IMR-90 (cell line): ENCODE measurements at regions not wholly inside any gene's neighbourhood (a gene's known extent, or its start where the extent isn't known, plus 50 kb on each side); places are given as distances from the start of the nearest gene placed in this dataset.

Source experiments
- ATAC-seq: fragments of 200-7000 bp; cut with Tn5 transposase; 2 replicates; pipeline ENCODE4 v1.9.1; 2020; ENCODE audit warnings: low read depth, mild to moderate bottlenecking, moderate library complexity
- BruUV-seq: library from RNA; stranded (reverse); fragments of 400-500 nt; replicated peaks from 2 replicates; lab custom pipeline; 2021; lab: Mats Ljungman, UMichigan
- CTCF ChIA-PET: fragments of 300-600 bp; formaldehyde crosslinking; extraction: SDS; loops from one replicate; lab custom pipeline; 2021; ENCODE audit warnings: antibody characterized with exemption; lab: Yijun Ruan, JAX
- POLR2A ChIA-PET: fragments of 300-600 bp; sonication (Branson Sonifier 250); formaldehyde crosslinking; loops from one replicate; lab custom pipeline; 2022; ENCODE audit warnings: antibody characterized with exemption; ENCODE audit not compliant: unreplicated experiment; lab: Charles Lee
- DNase-seq: peaks from one replicate; pipeline ENCODE4 v3.0.0; 2013
- H2AFZ ChIP-seq: replicated peaks from 2 replicates; pipeline ENCODE3; 2013; ENCODE audit warnings: low read length, mild to moderate bottlenecking; ENCODE audit not compliant: poor library complexity
- H2AK5ac ChIP-seq: 2 replicates; pipeline ENCODE4 v1.6.1; 2013; ENCODE audit warnings: low read depth, low read length, inconsistent platforms
- H2AK9ac ChIP-seq: replicated peaks from 2 replicates; pipeline ENCODE3; 2013; ENCODE audit warnings: mild to moderate bottlenecking, low read depth, low read length, moderate library complexity; ENCODE audit not compliant: poor library complexity
- H2BK120ac ChIP-seq: 2 replicates; pipeline ENCODE4 v1.6.1; 2013; ENCODE audit warnings: low read depth, low read length, inconsistent platforms
- H2BK15ac ChIP-seq: 3 replicates; pipeline ENCODE4 v1.6.1; 2013; ENCODE audit warnings: low read depth, low read length, inconsistent platforms
- H2BK20ac ChIP-seq: 2 replicates; pipeline ENCODE4 v1.6.1; 2013; ENCODE audit warnings: low read depth, mild to moderate bottlenecking, inconsistent platforms, low read length, moderate library complexity
- H2BK5ac ChIP-seq: 2 replicates; pipeline ENCODE4 v1.6.1; 2013; ENCODE audit warnings: mild to moderate bottlenecking, low read depth, low read length, inconsistent platforms; ENCODE audit not compliant: poor library complexity, severe bottlenecking
- H3K14ac ChIP-seq: replicated peaks from 2 replicates; pipeline ENCODE4 v1.6.1; 2013; ENCODE audit warnings: low read depth, low read length, inconsistent platforms
- H3K18ac ChIP-seq: 2 replicates; pipeline ENCODE4 v1.6.1; 2013; ENCODE audit warnings: low read depth, low read length, control low read depth
- H3K23ac ChIP-seq: 2 replicates; pipeline ENCODE4 v1.6.1; 2013; ENCODE audit warnings: low read depth, low read length, inconsistent platforms
- H3K27ac ChIP-seq: 2 replicates; pipeline ENCODE4 v1.5.1; 2013; ENCODE audit warnings: mild to moderate bottlenecking, control low read depth, low read length; ENCODE audit not compliant: insufficient read depth
- H3K27me3 ChIP-seq: 2 replicates; pipeline ENCODE4 v1.6.1; 2013; ENCODE audit warnings: low read length; ENCODE audit not compliant: control insufficient read depth, insufficient read depth
- H3K36me3 ChIP-seq: 2 replicates; pipeline ENCODE4 v1.6.1; 2013; ENCODE audit warnings: low read length, mixed read lengths; ENCODE audit not compliant: control insufficient read depth, insufficient read depth
- H3K4ac ChIP-seq: 2 replicates; pipeline ENCODE4 v1.6.1; 2013; ENCODE audit warnings: low read depth, low read length, inconsistent platforms
- H3K4me1 ChIP-seq: 2 replicates; pipeline ENCODE4 v1.6.1; 2013; ENCODE audit warnings: low read length, mixed read lengths; ENCODE audit not compliant: control insufficient read depth, insufficient read depth
- H3K4me2 ChIP-seq: 2 replicates; pipeline ENCODE4 v1.6.1; 2013; ENCODE audit warnings: low read depth, mild to moderate bottlenecking, control low read depth, low read length, moderate library complexity
- H3K4me3 ChIP-seq: 2 replicates; pipeline ENCODE4 v1.5.1; 2013; ENCODE audit warnings: low read depth, mild to moderate bottlenecking, control low read depth, low read length, moderate library complexity; ENCODE audit not compliant: insufficient read depth
- H3K56ac ChIP-seq: 2 replicates; pipeline ENCODE4 v1.6.1; 2013; ENCODE audit warnings: low read length, inconsistent platforms; ENCODE audit not compliant: insufficient read depth; ENCODE audit errors: extremely low read depth
- H3K79me1 ChIP-seq, 2 experiments: 2 replicates each; pipeline ENCODE4 v1.6.1; 2013; ENCODE audit warnings: low read length in 2 of 2, inconsistent platforms in 1 of 2, low read depth in 1 of 2
- H3K9ac ChIP-seq: 2 replicates; pipeline ENCODE4 v1.6.1; 2013; ENCODE audit warnings: low read depth, low read length, control low read depth
- H3K9me1 ChIP-seq: 2 replicates; pipeline ENCODE4 v1.6.1; 2013; ENCODE audit warnings: low read length, inconsistent platforms; ENCODE audit not compliant: insufficient read depth
- H3K9me3 ChIP-seq: 2 replicates; pipeline ENCODE4 v1.6.1; 2013; ENCODE audit warnings: low read length; ENCODE audit not compliant: control insufficient read depth, insufficient read depth
- H4K20me1 ChIP-seq: 2 replicates; pipeline ENCODE4 v1.6.1; 2013; ENCODE audit warnings: low read length, inconsistent platforms; ENCODE audit not compliant: insufficient read depth
- H4K5ac ChIP-seq: 2 replicates; pipeline ENCODE4 v1.6.1; 2013; ENCODE audit warnings: mild to moderate bottlenecking, low read depth, low read length, control low read depth
- H4K8ac ChIP-seq, 2 experiments: 2 replicates each; pipeline ENCODE4 v1.6.1; 2013; ENCODE audit warnings: low read depth in 2 of 2, low read length in 2 of 2, control low read depth in 1 of 2, inconsistent platforms in 1 of 2
- H4K91ac ChIP-seq: 2 replicates; pipeline ENCODE4 v1.6.1; 2013; ENCODE audit warnings: low read depth, low read length, inconsistent platforms; ENCODE audit not compliant: insufficient read depth
- BHLHE40 ChIP-seq: fragments of 150-350 bp; IDR thresholded peaks from 2 replicates; pipeline ENCODE4 v1.6.1; 2016; ENCODE audit warnings: mild to moderate bottlenecking, low read depth, low read length
- CEBPB ChIP-seq: IDR thresholded peaks from 2 replicates; pipeline ENCODE4 v1.6.1; 2012; ENCODE audit warnings: low read depth, low read length, improper control_type of control experiment
- FOS ChIP-seq: fragments of 150-350 bp; IDR thresholded peaks from 2 replicates; pipeline ENCODE4 v1.6.1; 2016; ENCODE audit warnings: low read depth, low read length
- MAFK ChIP-seq: IDR thresholded peaks from 2 replicates; pipeline ENCODE4 v1.6.1; 2012; ENCODE audit warnings: low read depth, low read length, improper control_type of control experiment
- MAZ ChIP-seq: IDR thresholded peaks from 2 replicates; pipeline ENCODE4 v1.6.1; 2012; ENCODE audit warnings: low read depth, mild to moderate bottlenecking, low read length, improper control_type of control experiment, moderate library complexity, borderline replicate concordance
- MXI1 ChIP-seq: IDR thresholded peaks from 2 replicates; pipeline ENCODE4 v1.6.1; 2012; ENCODE audit warnings: low read depth, mild to moderate bottlenecking, low read length, moderate library complexity, borderline replicate concordance
- NFE2L2 ChIP-seq: fragments of 150-350 bp; IDR thresholded peaks from 2 replicates; pipeline ENCODE4 v1.6.1; 2016; ENCODE audit warnings: low read depth, mild to moderate bottlenecking, low read length
- POLR2A ChIP-seq: IDR thresholded peaks from 2 replicates; pipeline ENCODE4 v1.6.1; 2012; ENCODE audit warnings: mild to moderate bottlenecking, low read depth, low read length
- RAD21 ChIP-seq: IDR thresholded peaks from 2 replicates; pipeline ENCODE4 v1.6.1; 2012; ENCODE audit warnings: low read length, improper control_type of control experiment
- RCOR1 ChIP-seq: IDR thresholded peaks from 2 replicates; pipeline ENCODE4 v1.6.1; 2012; ENCODE audit warnings: mild to moderate bottlenecking, low read length, improper control_type of control experiment; ENCODE audit not compliant: insufficient replicate concordance
- SMC3 ChIP-seq: fragments of 150-350 bp; IDR thresholded peaks from 2 replicates; pipeline ENCODE4 v1.6.1; 2016; ENCODE audit warnings: low read depth, mild to moderate bottlenecking, antibody characterized with exemption, low read length, moderate library complexity
- WGBS, 2 experiments: methylation state at CpG; one replicate each; pipeline versions ENCODE4 v1.1.5 to v1.1.7; 2013; ENCODE audit warnings: missing lambda C conversion rate in 2 of 2; ENCODE audit not compliant: insufficient read length in 1 of 2; ENCODE audit errors: extremely low coverage in 2 of 2; 5-methylcytosine and 5-hydroxymethylcytosine counted together
- dilution Hi-C: fragments of 300-500 bp; cut with HindIII; formaldehyde crosslinking; loops from one replicate; pipeline ENCODE4 v1.14.3; 2018; ENCODE audit warnings: low sequenced_read_pairs; ENCODE audit not compliant: unreplicated experiment
- in situ Hi-C: fragments of 300-500 bp; cut with MboI; formaldehyde crosslinking; loops from 3 replicates; pipeline ENCODE4 v1.14.3; 2019; ENCODE audit warnings: low sequenced_read_pairs, inconsistent platforms, mixed read lengths
- intact Hi-C: fragments of 100-400 bp; cut with micrococcal nuclease; formaldehyde crosslinking; loops from 2 replicates; pipeline ENCODE4 v1.10.0; 2022
- TF ChIP-seq, protein P1 (sequence below): fragments of 150-350 bp; IDR thresholded peaks from 2 replicates; pipeline ENCODE4 v1.6.1; 2016; ENCODE audit warnings: low read depth, mild to moderate bottlenecking, low read length, moderate library complexity, borderline replicate concordance
- TF ChIP-seq, protein P2 (sequence below): fragments of 150-350 bp; IDR thresholded peaks from 2 replicates; pipeline ENCODE4 v1.6.1; 2017; ENCODE audit warnings: mild to moderate bottlenecking, antibody characterized with exemption, low read length, low read depth

DNA sequence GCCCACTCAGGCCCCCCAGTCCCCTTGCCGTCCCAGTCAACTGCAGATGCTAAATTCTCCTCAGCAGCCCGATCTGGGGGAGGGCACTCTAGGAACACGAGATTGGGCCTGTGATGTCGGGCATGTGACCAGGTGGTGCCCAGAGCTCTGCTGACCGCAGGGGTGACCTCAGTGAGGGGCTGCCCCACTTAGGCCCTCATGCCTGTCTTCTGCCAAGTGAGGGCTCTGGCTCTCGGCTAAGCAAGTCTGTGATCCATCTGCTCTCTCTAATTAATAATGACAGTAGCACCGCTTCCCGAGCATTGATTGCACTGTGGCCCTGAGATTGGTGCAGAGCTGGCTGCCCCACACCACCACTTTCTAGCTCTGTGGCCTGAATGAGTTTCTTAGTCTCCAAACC is 138.8 kb downstream of the MRM1 start:
- no peaks in the 10 kb centered on the region for H3K9me1 ChIP-seq
- H2BK120ac ChIP-seq: no peak overlapping the region
- no peak overlapping the region for H4K91ac ChIP-seq
- H4K5ac ChIP-seq: no peak overlapping the region
- no peaks in the 10 kb centered on the region for H3K79me1 ChIP-seq
- no peak overlapping the region for H4K8ac ChIP-seq
- no peak overlapping the region for H2AK5ac ChIP-seq
- H3K4me1 ChIP-seq: no peaks in the 10 kb centered on the region
- peaks cover 5% of the 10 kb centered on the region for H3K27me3 ChIP-seq
- dilution Hi-C loops: no loop called here
- CTCF ChIA-PET: no interaction called here
- POLR2A ChIA-PET: no interaction called here
- H3K9ac ChIP-seq: no peak overlapping the region
- no peak overlapping the region for H2AK9ac ChIP-seq
- H3K14ac ChIP-seq: no peak overlapping the region
- H3K9me3 ChIP-seq: no peaks in the 10 kb centered on the region
- H2AFZ ChIP-seq: no peak overlapping the region
- no peaks in the 10 kb centered on the region for H4K20me1 ChIP-seq
- H2BK5ac ChIP-seq: no peak overlapping the region
- DNase-seq (no peak), ATAC-seq (no peak)
- WGBS, 2 experiments: 40% methylated on average over 2 of the region's 8 CpGs; no CpG with 5 or more reads in 1 of the 2 experiments
- no peak overlapping the region for H3K23ac ChIP-seq
- intact Hi-C loops: no loop called here
- H2BK20ac ChIP-seq: no peak overlapping the region
- H3K27ac ChIP-seq: no peak overlapping the region
- H3K4ac ChIP-seq: no peak overlapping the region
- H3K4me3 ChIP-seq: no peak overlapping the region
- H3K4me2 ChIP-seq: no peak overlapping the region
- TF ChIP-seq, protein P1, sequence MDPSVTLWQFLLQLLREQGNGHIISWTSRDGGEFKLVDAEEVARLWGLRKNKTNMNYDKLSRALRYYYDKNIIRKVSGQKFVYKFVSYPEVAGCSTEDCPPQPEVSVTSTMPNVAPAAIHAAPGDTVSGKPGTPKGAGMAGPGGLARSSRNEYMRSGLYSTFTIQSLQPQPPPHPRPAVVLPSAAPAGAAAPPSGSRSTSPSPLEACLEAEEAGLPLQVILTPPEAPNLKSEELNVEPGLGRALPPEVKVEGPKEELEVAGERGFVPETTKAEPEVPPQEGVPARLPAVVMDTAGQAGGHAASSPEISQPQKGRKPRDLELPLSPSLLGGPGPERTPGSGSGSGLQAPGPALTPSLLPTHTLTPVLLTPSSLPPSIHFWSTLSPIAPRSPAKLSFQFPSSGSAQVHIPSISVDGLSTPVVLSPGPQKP: no peak
- no peak for TF ChIP-seq MXI1
- no peak for TF ChIP-seq NFE2L2
- TF ChIP-seq, protein P2, sequence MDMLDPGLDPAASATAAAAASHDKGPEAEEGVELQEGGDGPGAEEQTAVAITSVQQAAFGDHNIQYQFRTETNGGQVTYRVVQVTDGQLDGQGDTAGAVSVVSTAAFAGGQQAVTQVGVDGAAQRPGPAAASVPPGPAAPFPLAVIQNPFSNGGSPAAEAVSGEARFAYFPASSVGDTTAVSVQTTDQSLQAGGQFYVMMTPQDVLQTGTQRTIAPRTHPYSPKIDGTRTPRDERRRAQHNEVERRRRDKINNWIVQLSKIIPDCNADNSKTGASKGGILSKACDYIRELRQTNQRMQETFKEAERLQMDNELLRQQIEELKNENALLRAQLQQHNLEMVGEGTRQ: no peak
- no peak for TF ChIP-seq RAD21
- no peak for TF ChIP-seq RCOR1
- no peak for TF ChIP-seq MAZ
- TF ChIP-seq MAFK: no peak
- TF ChIP-seq CEBPB: no peak
- TF ChIP-seq FOS: no peak
- no peak for TF ChIP-seq BHLHE40
- TF ChIP-seq POLR2A: no peak
- TF ChIP-seq SMC3: no peak
- H3K56ac ChIP-seq: no peak overlapping the region
- no TSS peak for BruUV-seq
- H3K36me3 ChIP-seq: no peaks in the 10 kb centered on the region
- in situ Hi-C loops: no loop called here
- no peak overlapping the region for H3K18ac ChIP-seq
- H2BK15ac ChIP-seq: no peak overlapping the region
